ENCODE measurements at regions not wholly inside any gene's neighbourhood (a gene's known extent, or its start where the extent isn't known, plus 50 kb on each side); places are given as distances from the start of the nearest gene placed in this dataset.
A peak's percentile ranks its signal among the peaks of the same experiment; 100 is the strongest.

DNA sequence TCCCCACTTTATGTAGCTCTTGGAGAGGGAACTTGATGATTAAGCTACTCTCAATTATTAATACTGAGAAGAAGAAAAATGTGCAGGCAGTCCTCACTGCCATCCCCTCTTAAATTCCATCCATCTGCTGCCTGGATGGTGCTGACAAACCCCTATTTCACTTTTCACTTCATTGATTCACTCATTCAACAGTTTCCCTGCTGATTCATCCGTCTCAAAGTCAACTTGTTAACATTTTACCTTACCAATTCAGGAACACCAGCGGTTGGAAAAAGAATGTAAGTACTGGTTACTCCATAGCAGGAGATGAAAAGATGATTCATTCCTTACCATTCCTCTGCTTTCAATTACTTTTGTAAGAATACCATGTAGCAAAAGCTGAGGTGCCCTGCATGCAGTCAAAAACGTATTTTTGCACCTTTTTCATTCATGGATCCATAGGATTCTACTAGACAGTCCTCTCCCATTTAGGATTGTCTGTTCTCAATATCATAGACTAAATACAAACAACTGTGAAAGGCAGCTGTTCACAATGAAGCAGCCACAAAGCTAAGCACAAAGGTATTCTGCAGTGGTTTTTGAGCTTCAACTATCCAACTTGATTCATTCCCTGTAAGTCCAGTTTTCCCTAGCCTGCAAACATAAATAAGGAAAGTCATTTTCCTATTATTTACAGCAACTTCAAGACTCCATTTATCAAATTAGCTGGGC is 262.0 kb downstream of the MREG start:
- DNase-seq, result no peak
- no peak for TF ChIP-seq CTCF (IDR thresholded peaks at IDR 0.05)

GRCh38 chr2:215750763-215751162 is 262.6 kb downstream of the MREG start:
- no peak for DNase-seq
- Mint-ChIP-seq H3K9me3 (no peaks in the 10 kb centered on the region), H3K4me3 (no peak overlapping the region), H3K36me3 (ENCODE audit: low read depth) (no peaks in the 10 kb centered on the region), H3K4me1 (peaks cover 53% of the 10 kb centered on the region), H3K27ac (no peak overlapping the region), H3K27me3 (ENCODE audit: low read depth, poor library complexity) (peaks cover under 1% of the 10 kb centered on the region)
- no peak for TF ChIP-seq CTCF (IDR thresholded peaks at IDR 0.05)

More for the DNA sequence above, 262.0 kb downstream of the MREG start:
- Mint-ChIP-seq H3K27ac (no peak overlapping the region), H3K4me1 (peaks cover 56% of the 10 kb centered on the region), H3K27me3 (ENCODE audit: low read depth, poor library complexity) (peaks cover 4% of the 10 kb centered on the region), H3K9me3 (no peaks in the 10 kb centered on the region), H3K4me3 (no peak overlapping the region), H3K36me3 (ENCODE audit: low read depth) (no peaks in the 10 kb centered on the region)

DNA sequence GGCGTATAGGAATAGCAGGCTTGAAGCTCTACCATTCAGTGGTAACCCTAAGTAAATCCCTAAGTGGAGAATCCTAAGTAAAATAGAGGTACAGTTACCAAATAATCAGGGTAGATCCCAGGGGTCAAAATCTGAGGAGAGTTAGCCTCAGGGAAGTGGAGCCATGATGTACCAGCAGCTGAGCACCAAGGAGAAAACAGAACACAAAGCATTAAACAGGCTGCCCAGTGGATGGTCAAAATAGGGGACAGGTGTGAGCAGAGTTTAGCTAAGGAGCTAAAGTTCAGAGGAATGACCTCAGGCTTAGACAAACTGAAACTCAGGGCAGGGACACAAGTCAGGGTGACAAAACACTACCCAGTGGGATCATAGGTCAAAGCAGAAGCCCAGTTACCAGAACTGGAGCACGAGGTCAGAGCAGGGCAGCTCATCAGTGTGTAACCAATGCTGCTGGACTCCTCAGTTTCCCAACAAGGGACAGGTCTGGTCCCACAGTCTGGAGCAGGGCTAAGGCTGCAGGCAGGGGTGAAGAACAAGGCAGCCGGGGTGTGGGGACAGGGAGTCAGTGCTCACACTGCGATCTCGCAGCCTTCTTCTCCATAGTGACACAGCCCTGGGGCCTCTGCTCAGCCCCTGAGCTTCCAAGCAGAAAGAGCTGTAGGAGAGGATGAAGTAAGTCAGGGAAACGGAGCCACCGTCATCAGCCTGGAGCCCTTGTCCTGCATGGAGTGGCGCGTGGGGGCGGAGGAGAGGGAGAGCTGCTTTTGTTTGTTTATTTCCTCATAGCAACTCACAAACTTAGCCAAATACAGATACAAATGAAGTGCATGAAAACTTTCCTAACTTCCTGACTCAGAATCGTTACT is 264.0 kb downstream of the MREG start:
- H3K27ac Mint-ChIP-seq, result peak overlapping the region; percentile 61

DNA sequence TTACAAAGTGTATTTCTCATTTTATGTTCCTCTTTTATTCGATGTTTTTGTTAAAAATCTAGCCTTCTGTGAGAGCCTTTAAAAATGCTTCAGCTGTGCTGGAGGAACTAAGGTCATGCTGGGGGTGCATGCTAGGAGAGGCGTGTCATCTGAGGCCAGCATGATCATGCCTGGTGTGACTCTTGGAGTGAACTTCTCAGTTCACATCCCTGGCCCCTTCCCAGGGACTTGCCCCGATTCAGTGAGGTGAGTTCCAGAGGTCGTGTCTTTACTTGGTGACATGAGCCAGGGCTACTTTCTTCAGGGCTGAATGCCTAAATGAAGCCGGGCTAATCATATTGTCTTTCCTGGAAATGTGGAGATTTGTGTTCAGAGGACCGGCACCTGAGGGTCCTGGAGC is 264.9 kb downstream of the MREG start:
- no peak overlapping the region for H3K27ac Mint-ChIP-seq
- H3K4me1 Mint-ChIP-seq, result peaks cover 43% of the 10 kb centered on the region
- no peak overlapping the region for H3K4me3 Mint-ChIP-seq
- DNase-seq, result no peak
- TF ChIP-seq CTCF (IDR thresholded peaks at IDR 0.05), result no peak
- no peaks in the 10 kb centered on the region for H3K27me3 Mint-ChIP-seq (ENCODE audit: low read depth, poor library complexity)
- no peaks in the 10 kb centered on the region for H3K9me3 Mint-ChIP-seq
- no peaks in the 10 kb centered on the region for H3K36me3 Mint-ChIP-seq (ENCODE audit: low read depth)

More for the DNA sequence above, 264.0 kb downstream of the MREG start:
- no peaks in the 10 kb centered on the region for H3K36me3 Mint-ChIP-seq (ENCODE audit: low read depth)
- no peaks in the 10 kb centered on the region for H3K9me3 Mint-ChIP-seq
- no peak for DNase-seq
- no peak for TF ChIP-seq CTCF (IDR thresholded peaks at IDR 0.05)
- no peak overlapping the region for H3K4me3 Mint-ChIP-seq
- no peaks in the 10 kb centered on the region for H3K27me3 Mint-ChIP-seq (ENCODE audit: low read depth, poor library complexity)
- H3K4me1 Mint-ChIP-seq, result peaks cover 44% of the 10 kb centered on the region

DNA sequence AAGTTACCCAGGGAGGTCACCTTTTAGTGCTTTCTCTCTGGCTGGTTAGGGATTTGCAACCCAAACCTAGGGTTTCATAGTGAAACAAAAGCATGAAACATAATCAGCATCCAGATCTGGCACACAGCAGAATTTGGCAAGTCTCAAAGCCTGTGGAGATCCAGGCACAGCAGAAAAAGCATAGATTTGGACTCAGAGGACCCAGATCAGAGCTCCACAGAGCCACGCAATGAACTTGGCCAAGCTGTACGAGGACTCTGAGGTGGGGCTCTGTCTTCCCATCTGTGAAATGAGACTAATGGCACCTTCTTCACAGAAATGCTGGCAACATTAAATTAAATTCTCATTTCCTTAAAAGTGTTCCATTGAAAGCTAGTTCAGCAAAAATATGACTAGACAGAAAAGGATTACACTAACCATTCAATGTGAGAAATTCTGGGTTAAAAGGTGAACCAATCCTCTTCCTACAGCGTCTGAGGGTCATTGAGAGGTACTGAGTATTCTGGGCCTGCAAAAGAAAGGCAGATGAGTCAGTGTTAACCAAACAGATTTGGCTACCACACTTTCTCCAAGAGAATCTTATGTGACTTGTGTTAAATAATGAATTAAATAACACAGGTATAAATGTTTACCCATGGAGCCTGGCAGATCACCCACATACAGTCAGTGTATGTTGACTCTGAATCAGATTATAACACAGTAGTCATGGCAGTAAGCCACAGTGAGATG is 266.3 kb downstream of the MREG start:
- H3K4me3 Mint-ChIP-seq, result no peak overlapping the region
- no peak for DNase-seq
- no peaks in the 10 kb centered on the region for H3K9me3 Mint-ChIP-seq
- TF ChIP-seq CTCF (IDR thresholded peaks at IDR 0.05), result no peak
- H3K27me3 Mint-ChIP-seq (ENCODE audit: low read depth, poor library complexity), result no peaks in the 10 kb centered on the region
- H3K36me3 Mint-ChIP-seq (ENCODE audit: low read depth), result no peaks in the 10 kb centered on the region
- H3K4me1 Mint-ChIP-seq, result peaks cover 41% of the 10 kb centered on the region
- H3K27ac Mint-ChIP-seq, result no peak overlapping the region

Data from nephron progenitor cell (in vitro differentiated cells).